ENCODE measurements at regions not wholly inside any gene's neighbourhood (a gene's known extent, or its start where the extent isn't known, plus 50 kb on each side); places are given as distances from the start of the nearest gene placed in this dataset.
"Not testable (repeated sequence)": the region's sequence is repeated elsewhere in the genome, so short reads cannot be mapped to it uniquely, and the experiment has no call there.

DNA sequence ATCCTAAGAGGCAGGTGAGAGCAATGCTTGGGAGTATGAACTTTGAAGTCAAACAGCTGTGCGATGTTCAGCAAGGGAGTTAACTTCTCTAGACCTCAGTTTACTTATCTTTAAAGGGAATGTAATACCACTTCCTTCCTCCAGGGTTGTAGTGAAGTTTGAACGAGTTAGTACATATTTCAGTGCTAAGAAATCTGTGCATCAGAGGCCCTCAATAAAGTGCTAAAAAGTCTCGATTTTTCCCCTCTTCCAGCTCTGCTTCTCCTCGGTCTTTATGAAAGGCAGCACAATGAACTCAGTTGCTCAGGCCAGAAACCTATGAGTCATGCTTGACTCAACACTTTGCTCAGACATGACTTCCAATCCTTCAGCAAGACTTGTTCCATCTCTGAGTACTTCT lies 418.9 kb downstream of the MDFIC start:
- DNase-seq, result no peak

DNA sequence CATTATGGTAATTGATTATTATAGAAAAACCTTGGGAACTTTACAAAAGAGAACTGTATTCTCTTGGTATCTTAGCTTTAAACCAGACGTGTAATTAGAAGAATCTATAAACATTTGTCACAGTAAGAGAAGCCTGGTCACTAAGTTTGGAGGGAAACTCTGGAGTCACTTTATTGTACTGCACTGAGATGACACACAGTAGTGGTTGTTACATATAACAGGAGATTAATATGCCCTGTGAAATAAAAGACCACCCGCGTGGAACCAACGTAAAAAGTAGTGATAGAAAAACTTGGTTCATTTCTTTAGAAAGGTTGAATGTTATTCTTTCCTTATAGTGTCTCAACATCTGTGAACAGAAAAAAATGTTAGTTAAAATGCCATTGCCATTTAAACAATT lies 416.1 kb downstream of the MDFIC start:
- DNase-seq, result no peak

DNA sequence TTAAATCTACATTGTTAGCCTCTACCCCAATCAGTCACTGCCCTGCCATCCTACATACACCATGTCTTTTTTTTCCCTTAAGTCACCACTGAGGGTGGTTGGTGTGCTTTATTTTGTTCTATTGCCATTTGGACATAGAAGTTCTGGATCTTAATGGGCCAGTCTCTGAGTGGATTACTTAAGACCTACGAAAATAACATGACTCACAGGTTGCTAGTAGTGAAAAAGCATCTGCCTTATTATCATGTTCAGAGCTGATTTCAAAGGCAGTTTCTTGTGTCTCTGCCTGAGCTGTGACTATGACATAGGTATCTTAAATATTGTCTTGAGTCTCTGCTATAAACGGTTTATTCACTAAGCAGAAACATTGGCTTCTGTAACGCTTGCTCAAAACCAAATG lies 410.8 kb downstream of the MDFIC start:
- DNase-seq, result no peak

DNA sequence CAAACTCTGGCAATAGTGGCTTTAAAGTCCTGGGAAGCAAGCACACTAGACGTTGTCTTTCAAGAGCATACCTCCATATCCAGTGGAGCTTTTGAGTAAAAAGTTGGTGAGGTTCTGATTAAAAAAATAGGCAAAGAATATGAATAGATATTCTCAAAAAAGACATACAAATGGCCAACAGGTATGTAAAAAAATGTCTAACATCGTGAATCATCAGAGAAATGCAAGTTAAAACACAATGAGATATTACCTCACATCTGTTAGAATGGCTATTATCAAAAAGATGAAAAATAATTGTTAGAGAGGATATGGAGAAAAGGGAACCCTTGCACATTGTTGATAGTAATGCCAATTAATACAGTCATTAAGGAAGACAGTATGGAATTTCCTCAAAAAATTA lies 407.1 kb downstream of the MDFIC start:
- no peak for DNase-seq

DNA sequence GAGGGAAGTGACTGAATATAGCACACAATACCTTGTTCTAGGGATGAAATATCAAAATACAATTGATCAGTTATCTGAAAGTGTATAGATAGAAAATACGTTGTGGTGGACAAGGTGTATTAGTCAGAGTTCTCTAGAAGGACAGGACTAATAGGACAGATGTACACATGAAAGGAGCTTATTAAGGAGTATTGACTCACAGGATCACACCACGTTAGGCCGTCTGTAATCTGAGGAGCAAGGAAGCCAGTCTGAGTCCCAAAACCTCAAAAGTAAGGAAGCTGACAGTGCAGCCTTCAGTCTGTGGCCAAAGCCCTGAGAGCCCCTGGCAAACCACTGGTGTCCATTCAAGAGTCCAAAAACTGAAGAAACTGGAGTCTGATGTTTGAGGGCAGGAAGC lies 406.1 kb downstream of the MDFIC start:
- no peak for DNase-seq

DNA sequence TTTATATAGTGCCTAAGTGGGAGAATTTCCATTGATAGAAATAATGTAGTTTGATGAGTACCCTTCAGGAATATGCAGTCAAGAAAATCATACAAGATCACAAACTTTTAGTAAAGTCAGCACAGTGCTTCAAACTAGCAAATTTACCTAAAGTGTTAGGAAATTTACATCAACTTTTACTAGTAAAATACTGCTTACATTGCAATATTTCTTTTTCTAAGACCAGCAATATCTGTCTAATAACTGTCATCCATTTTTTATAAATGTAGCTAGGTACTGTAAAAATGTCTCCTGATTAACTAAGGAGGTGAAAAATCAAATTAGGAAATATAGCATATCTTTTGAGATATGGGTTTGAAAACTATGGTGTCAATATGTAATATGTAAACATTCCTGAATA lies 405.4 kb downstream of the MDFIC start:
- DNase-seq, result no peak

DNA sequence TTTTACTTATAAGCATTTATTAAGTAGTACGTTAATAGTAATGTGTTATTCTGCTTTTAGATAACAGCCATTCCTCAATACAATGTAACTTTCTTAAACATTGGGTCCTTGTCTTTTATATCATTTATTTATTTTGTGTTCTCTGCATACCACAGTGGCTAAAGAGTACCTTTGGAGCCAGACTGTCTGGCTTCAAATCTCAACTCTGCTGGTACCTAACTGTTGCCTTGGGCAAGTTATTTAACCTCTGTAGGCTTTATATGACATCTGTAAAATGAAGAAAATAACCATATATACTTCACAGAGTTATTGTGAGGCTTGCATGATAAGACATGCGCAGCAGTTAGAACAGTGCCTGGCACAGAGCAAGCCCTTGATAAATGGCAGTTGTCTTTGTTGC lies 397.6 kb downstream of the MDFIC start:
- DNase-seq, result no peak

DNA sequence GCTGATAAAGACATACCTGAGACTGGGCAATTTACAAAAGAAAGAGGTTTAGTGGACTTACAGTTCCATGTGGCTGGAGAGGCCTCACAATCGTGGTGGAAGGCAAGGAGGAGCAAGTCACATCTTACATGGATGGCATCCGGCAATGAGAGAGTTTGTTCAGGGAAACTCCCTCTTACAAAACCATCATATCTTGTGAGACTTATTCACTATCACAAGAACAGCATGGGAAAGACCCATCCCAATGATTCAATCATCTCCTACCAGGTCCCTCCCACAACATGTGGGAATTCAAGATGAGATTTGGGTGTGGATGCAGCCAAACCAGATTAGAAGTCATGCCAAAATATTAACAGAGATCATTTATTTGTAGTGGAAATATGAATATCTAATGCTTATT lies 388.4 kb downstream of the MDFIC start:
- not testable (repeated sequence) for DNase-seq

DNA sequence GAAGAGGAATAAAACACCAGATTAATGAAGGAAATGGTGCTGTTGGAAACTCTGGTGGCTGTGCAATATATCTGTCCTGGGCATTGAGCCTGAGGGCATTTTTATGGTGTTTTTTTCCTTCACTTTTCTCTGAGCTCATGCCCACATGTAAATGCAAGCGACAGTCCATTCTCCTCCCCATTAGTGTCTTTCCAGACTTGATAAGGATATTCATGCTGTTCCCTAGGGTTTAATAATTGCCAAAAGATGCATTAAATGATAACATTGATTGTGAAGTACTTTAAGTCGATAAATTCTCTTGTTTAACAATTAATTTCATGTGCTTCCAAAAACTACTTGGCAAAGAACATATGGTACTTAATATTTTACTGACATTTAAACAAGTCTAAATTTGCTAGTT lies 384.7 kb downstream of the MDFIC start:
- no peak for DNase-seq

DNA sequence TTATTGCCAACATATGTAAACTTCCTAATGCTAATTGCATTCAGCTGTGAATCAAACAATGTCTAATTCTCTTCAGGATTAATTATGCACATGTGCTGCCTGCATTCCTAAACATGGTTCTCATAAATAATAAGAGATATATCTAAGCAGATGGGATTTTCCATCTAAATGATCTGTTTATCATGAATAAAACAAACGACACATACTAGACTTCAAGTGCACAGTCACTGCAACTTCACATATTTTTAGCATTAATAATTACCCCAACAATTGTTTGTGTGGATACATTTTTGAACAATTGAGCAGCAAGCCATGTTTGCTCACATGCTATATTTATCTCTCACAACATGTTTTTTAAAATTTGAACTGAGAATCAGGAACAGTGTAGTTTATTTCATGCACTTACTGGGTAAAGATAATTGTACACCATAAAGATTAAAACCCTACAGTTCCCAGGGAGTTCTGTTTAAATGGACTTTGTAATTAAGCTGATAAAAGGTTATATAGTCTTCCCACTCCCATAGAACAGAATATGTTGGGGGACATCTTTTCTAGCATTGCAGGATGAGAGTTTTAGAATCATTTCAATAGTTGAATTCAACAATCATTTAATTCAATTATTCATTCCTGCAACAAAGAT lies 378.5 kb downstream of the MDFIC start:
- DNase-seq, result no peak

DNA sequence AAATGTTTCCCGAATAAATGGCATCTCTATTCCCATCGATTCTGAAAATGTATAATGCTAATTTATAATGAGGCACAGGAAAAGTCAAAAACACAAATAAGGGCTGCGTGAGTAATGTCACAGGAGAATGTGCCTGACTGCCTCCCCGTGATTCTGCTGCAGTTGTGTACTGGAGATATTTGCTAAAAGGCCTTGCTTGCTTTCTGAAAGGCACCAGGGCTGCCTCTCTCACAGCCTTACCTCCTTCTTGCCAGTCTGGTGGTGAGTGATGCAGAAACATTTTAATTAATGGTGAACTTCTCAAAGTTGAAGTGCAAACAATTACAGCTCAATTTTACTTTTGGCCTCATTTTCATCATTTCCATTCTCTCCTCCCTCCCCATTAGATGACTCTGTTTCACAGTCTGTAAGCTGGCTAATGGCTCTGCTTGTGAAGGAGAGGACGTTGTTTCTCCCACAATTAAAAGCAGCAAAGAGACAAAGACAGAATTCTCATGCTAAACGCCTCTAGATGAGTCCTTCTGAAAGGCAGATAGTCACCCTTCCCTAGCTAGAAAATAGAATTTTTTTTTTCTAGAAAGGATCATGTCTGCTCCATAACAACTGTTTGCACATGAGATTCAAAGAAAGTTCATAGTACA lies 377.6 kb downstream of the MDFIC start:
- no peak for DNase-seq

DNA sequence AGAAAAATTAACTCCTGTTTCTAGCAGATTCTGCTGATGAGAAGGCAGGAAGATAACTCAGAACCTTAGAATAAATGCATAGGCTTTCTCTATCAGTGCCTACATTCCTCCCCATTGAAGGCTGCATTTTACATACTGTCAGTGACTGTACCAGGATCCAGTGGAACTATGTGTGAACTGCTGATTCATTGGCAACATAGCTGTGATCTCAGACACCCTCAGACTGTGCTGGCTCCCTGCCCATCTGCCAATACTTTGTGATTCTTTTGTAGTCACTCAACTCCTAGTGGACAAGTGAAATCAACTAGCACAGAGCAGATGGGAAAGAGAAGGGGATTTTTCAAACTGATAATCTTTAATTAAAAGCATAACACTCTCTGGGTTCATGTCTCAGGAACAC lies 375.8 kb downstream of the MDFIC start:
- no peak for DNase-seq

DNA sequence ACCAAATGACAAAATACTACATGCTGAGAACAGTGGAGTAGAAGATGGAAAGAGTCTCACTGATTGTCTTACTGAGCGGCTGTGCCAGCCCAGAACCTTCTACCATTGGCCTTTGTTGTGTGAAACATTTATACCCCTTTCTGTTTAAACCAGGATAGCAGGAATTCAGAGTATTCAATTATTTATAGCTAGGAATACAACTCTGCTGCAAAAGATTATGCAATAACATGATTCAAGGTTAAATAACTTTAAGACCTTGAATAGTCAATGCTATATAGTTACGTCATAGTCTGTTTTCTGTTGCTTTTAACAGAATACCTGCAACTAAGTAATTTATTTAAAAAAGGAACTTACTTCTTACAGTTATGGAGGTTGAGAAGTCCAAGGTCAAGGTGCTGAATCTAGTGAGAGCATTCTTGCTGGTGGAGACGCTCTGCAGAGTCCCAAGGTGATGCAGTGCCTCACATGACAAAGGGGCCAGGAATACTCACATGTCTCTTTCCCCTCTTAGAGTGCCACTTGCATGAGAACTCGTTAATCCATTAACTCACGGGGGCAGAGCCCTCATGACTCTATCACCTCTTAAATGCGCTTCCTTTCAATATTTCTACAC lies 371.8 kb downstream of the MDFIC start:
- no peak for DNase-seq

DNA sequence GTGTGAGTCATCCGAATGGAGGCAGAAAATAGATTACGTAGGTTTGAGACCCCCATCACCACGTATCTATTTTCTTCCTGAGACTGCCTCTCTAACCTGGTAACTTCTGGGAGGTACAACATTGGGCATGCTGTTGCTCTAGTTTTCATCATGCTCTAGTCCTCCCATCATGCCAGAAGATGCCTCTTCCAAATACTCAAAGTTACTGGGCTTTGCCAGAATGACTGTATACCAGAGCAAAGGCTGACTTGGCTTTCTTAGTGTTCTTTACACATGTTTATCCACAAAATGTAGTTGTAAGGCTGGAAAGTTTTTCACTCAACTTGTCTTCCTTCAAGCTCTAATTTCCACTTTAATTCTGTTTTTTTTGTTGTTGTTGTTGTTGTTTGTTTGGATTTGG lies 370.5 kb downstream of the MDFIC start:
- DNase-seq, result no peak

DNA sequence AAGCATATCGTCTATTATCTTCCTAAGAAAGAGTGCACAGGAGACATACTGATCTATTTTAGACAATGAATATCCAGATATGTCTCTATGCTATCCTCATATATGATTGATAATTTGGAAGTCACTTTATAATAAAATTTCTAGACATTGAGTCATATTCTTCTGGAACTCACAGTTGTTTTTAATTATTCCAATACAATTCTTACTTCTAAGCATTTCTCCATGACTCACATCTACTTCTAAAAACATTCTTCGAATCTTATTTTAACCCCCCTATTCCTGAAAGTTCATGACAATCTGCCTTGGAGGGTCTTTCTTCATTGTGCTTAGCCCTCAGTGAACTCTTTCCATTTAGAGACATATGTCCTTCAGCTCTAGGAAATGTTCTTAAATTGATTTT lies 368.1 kb downstream of the MDFIC start:
- DNase-seq, result no peak

DNA sequence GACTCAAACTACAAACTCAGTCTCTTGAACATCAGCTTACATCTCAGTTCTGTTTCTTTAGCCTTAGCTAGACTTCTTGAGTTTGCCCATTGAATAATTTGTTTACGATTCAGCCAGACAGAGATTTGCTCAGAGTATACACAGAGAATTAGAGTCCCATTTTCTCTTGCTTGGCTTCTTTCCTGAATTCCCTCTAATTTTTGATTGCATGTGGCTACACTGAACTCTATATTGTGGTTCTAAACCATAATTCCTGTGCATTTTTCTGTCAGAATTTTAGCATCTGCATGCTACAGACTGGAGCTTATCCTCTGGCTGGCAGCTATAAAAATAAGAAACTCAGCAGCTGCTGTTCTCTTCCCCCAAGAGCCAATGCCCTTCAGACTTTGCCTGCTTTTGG lies 354.9 kb downstream of the MDFIC start:
- no peak for DNase-seq

DNA sequence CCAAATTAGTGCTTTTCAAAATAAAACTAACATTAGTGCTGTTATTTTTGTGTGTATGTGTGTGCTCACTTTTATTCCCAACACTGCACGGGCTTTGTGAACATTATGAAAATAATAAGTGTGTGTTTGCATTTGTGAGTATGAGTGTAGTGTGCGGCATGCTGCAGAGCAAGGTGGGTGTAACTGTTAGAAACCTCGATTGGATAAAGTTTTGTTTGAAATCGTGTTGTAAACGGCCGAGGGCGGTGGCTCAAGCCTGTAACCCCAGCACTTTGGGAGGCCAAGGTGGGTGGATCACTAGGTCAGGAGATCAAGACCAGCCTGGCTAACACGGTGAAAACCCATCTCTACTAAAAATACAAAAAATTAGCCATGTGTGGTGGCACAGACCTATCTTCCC lies 352.0 kb downstream of the MDFIC start:
- DNase-seq, result not testable (repeated sequence)

DNA sequence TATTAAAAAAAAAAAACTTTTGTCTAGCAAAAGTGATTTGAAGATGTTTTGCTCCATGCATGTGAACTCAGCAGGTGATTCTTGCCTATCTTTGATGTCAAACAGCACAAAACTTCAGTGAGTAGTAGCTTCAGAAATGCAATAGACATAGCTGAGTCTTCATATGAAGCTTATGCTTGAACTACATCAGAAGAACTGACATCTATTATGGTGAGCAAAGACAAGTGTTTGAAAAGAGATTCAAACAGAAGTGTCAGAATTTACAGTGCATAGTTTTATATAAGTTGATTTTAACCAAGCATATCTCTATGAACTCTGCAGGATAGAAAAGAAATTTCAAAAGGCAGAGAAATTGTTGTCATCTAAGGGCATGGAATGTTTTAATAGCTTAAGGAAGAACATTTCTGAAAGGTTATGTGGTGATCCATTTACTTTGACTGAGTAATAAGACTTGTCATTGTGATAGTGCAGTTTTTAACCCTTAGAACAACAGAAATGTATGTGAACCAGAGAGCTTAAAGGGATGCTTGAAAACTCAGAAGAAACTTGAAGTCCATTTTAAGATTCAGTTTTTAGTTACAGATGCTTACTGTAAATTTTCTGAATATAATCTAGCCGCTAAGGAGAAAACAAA lies 351.4 kb downstream of the MDFIC start:
- DNase-seq, result no peak

DNA sequence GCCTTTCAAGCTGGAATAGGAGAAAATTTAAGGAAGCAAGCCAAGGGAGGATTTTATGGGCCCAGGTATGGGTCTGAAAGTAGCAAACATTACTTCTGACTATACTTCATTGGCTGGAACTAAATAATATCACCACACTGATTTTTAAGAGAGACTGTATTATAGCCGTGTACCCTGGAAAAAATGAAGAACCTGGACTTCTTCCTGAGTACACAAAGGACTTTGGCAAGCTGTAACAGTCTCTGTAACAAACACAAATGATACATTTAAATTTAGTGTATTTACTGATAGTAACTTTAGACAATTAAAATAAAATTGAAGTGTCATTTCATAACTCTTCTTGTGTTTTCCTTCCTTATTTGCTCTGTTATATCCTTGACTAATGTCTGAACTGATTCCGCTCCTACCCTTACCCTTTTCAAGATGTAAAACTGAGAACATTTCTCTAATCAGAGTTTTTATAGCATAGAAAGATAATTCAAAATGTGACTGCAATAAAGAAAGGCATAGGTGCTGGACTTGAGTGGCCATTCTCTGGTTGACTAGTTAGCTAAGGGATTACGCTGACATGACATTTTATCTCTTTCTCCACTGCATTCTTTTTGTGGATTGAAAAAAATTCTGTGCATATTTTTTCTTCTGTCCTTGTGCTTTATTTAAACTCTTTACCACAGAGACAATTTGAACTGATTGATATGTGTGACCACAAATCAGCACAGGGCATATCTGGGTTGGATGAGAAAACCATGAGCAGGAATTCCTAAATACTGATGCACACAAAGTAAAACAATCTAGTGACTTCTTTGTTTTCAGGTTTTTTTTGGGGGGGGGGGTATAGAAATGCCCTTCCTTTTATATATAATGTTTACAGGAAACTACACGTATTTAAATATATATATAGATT lies 349.7 kb downstream of the MDFIC start:
- DNase-seq, result no peak

DNA sequence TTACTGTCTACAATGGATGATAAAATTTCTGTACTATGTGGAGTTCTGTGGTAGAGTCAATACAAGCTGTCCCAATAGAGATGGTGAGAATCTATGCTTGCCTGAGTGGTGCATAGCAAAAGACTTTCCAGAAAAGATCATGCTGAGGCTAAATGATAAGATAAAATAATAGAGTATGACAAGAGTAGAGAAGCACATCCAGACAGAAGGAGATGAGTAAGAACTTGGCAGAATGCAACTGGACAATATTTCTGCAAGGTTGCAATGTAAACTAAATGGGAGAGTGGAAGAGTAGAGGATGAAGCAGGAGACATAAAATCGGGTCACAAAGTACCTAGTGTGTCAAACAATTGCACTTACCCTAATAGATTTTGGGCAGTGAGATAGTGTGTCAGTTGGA lies 347.6 kb downstream of the MDFIC start:
- DNase-seq, result no peak

DNA sequence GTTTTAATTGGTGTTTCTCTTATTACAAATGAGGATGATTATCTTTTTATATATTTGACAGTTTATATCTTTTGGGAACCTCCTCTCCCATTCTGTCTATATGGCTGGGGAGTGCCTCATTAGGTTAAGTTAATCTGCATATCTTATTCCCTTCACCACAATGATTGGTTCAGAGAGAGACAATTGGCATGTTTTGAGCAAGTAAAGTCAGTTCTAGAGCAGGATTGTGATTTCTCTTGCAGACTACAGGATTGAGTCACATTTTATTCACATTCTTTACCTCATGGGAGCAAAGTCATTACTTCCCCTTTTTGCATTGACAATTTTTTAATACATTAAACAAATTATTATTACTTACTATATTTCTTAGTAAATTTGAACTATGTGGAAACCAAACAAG lies 345.6 kb downstream of the MDFIC start:
- DNase-seq, result no peak

DNA sequence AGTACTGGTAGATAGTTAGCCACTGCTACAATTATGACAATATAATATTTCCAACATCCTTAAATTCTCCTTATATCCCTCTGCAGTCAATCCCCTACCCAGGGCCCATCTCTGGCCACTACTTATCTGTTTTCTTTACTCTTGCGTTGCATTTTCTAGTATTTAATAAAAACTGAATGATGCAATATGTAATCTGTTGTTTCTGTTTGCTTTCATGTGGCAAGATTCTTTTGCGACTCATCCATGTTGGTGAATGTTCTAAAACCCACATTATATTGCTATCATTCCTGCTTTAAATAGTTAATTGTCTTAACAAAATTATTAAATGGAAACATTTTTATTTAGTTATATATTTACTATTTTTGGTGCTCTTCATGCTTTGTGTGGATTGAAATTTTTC lies 338.5 kb downstream of the MDFIC start:
- DNase-seq, result no peak

DNA sequence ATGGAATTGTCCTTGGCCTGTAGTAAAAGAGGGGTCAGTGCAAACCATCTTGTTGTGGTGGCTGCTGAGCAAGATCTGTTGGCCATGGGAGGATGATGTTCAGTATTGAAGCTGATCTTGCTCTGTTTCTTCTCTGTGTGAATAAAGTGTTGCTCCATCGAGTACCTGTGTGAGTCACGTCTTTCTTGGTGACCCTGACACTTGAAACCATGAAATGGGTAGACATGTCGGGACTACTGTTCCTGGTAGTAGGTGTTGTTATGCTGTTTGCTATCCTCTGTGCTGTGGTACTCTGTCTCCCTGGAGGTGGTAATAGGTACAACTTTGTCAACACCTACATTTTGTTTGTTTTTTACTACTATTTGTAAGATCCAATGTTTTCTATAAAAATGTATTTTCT lies 330.6 kb downstream of the MDFIC start:
- DNase-seq, result no peak
